HG03520 (cell line): ENCODE measurements at regions not wholly inside any gene's neighbourhood (a gene's known extent, or its start where the extent isn't known, plus 50 kb on each side); places are given as distances from the start of the nearest gene placed in this dataset.

Experiments
- ATAC-seq: cut with Tn5 transposase; IDR thresholded peaks from one replicate; pipeline ENCODE4 v1.9.1; 2021; ENCODE audit warnings: mild to moderate bottlenecking, moderate library complexity; ENCODE audit not compliant: unreplicated experiment

DNA sequence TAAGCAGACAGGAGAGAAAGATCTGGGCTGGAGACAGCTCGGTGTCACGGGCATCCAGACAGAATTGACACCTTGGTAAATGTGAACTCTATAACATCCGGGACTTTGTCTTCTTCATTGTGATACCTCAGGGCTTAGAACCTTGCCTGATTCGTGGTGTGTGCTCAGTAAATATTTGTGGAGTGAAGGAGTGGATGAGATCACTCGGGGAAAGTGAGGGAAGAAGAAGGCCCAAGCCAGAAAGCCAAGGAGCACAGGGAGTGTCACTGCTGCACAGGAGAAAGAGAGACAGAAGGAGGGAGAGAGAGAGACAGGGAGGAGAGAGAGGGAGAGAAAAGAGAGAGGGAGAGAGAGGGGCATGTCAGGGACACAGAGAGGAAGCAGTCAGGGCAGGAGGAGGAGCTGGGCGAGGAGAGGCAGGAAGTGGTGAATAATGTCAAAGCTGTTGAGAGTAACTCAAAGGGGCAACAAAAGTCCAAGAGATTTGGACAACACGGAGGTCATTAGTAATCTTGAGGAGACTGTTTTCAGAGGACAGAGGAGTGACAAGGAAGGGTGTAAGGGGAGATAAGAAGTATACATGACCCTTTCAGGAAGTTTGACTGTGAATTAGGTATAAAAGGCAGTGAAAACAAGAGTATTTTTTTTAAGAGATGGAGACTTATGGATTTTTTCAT is 141.6 kb upstream of the MAX start:
- no peak for ATAC-seq

DNA sequence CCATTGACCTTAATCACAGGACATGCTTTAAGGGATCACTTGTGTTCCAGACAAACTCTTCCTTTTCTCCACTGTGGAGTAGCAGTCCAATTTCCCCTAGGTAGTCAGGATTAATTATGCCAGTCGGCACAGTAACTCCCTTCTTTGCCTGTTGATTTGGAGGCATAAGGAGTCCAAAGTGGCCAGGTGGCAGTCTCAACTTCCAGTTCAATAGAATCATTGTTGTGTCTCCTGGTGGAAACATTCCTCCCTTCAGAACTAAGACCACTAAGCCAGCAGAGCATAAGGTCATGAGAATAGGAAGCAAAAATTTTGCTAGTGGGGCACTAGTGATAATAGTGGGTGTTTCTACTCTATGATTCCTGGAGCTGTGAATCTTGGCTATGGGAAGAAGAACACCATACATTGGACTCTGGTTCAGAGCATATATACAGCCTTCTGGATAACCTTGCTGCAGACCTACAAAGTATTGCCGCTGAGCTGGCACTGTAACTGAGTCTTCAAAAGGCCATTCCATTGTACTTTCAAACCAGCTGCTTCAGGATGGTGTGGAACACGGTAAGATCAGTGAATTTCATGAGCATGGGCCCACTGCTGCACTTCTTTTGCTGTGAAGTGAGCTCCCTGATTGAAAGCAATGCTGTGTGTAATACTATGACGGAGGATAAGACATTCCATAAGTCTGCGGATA is 147.3 kb upstream of the MAX start:
- ATAC-seq: no peak

DNA sequence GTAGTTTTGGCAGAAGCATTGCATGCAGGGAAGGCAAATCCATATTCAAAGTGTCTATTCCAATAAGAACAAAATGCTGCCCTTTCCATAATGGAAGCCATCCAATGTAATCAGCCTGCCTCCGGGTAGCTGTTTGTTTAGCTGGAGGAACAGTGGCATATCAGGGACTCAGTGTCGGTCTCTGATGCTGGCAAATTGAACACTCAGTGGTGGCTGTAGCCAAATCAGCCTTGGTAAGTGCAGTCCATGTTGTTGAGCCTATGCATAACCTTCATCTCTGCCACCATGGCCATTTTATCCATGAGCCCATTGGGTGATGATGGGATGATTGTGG is 147.8 kb upstream of the MAX start:
- no peak for ATAC-seq

- ATAC-seq: no peak
These were observed 148.9 kb upstream of the MAX start for GRCh38 chr14:65251213-65251612.

GRCh38 chr14:65252482-65253255 is 150.4 kb upstream of the MAX start:
- no peak for ATAC-seq

- ATAC-seq: no peak
These were observed 152.8 kb upstream of the MAX start for GRCh38 chr14:65255029-65255545.

- no peak for ATAC-seq
These were observed 153.5 kb upstream of the MAX start for GRCh38 chr14:65255583-65256461.

DNA sequence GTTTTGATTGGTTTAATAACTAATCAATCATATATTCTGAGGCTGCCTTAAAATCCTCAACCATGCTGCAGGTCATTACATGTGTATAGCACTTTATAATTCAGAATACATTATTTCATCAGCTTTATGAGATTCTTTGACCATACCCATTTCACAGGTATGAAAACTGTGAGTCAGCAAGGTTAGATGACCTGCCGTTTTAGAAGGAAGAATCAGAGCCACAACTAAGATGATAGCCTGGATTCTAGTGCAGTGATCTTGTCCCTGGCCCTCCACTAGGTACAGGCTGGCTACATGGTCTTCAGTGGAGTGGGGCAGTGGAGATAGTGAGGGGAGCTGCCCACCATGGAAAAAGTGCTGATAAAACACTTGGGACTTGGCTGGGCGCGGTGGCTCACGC is 154.4 kb upstream of the MAX start:
- ATAC-seq: no peak

- no peak for ATAC-seq
These were observed 155.1 kb upstream of the FUT8 start for GRCh38 chr14:65257425-65257824.

DNA sequence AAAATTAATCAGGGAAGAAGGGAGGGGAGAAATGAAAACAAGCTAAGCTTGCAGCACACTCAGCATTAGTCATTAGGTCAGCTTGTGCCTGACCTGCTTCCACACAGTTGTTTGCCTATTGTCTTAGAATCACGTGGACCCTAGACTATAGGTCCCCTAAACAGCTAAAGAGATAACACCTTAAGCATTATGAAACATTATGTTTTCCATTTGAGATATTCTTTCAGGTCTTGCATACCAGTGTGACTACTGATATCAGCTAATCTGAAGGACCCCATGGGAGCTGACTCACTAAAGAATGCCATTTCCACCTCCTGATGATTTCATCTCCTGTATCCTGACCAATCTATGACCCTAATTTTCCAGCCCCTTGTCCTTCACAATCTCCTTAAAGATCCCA is 154.1 kb upstream of the FUT8 start:
- no peak for ATAC-seq

GRCh38 chr14:65259000-65259399 is 153.5 kb upstream of the FUT8 start:
- ATAC-seq: no peak

- ATAC-seq: no peak
These were observed 151.7 kb upstream of the FUT8 start for GRCh38 chr14:65260786-65261185.

- ATAC-seq: no peak
These were observed 151.1 kb upstream of the FUT8 start for GRCh38 chr14:65261425-65261920.

DNA sequence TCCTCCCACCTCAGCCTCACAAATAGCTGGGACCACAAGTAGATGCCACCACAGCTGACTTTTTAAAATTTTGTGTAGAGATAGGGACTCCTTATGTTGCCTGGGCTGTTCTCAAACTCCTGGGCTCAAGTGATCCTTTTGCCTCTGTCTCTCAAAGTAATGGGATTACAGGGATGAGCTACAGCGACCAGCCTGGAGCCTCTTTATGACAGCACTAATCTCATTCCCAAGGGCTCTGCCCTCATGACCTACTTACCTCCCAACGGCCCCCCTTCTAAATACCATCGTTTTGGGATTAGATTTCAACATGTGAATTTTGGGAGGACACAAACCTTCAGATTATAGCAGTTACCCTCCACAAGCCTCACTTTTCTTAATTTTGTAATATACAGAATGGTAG is 150.6 kb upstream of the FUT8 start:
- no peak for ATAC-seq

- no peak for ATAC-seq
These were observed 149.2 kb upstream of the FUT8 start for GRCh38 chr14:65263177-65263788.

GRCh38 chr14:65267856-65268255 is 144.7 kb upstream of the FUT8 start:
- ATAC-seq: no peak

- no peak for ATAC-seq
These were observed 143.9 kb upstream of the FUT8 start for GRCh38 chr14:65268594-65268993.

DNA sequence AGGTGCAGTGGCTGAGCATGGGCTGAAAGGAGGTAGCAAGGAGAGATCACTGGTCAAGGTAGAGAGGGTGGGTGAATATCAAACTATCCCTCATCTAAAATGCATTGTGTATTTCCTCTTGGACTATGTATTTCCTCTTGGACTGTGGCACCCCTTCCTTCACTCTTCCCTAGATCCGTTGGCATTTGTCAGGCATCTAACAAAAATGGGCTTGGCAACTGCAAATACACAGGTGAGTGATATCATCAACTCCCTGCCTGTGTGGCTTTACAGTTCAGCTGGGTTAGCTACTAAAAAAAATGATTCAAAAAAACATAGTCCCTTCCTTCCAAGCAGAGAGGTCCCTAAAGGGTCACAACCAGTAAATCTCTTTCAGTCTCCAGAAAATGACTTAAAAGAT is 142.8 kb upstream of the FUT8 start:
- ATAC-seq: no peak

DNA sequence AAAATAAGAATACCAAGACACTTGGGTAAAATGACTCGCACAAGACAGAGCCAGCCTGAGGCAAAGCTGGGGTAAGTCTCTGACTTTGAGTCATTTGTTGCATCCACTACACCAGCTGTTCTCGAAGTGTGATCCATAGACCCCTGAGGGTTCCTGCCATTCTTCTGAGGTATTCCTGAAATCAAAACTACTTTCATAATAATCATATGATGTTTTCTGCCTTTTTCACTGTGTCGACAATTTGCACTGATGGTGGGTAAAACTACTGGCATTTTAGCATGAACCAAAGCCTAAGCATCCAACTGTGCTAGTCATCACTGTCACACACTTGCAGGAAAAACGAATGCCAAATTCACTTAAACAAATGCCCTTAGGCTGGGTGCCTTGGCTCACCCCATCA is 135.5 kb upstream of the FUT8 start:
- no peak for ATAC-seq

GRCh38 chr14:65277580-65278270 is 134.8 kb upstream of the FUT8 start:
- no peak for ATAC-seq
